HG02678 (cell line): ENCODE measurements at regions not wholly inside any gene's neighbourhood (a gene's known extent, or its start where the extent isn't known, plus 50 kb on each side); places are given as distances from the start of the nearest gene placed in this dataset.
A peak's percentile ranks its signal among the peaks of the same experiment; 100 is the strongest.

Experiments
- ATAC-seq: cut with Tn5 transposase; IDR thresholded peaks from one replicate; pipeline ENCODE4 v1.9.1; 2021; ENCODE audit warnings: mild to moderate bottlenecking, moderate library complexity; ENCODE audit not compliant: unreplicated experiment

- ATAC-seq = no peak
Measured at GRCh38 chr13:70703755-70704154, 595.5 kb upstream of the KLHL1 start.

- no peak for ATAC-seq
Measured at GRCh38 chr13:70694996-70695715, 586.9 kb upstream of the KLHL1 start.

DNA sequence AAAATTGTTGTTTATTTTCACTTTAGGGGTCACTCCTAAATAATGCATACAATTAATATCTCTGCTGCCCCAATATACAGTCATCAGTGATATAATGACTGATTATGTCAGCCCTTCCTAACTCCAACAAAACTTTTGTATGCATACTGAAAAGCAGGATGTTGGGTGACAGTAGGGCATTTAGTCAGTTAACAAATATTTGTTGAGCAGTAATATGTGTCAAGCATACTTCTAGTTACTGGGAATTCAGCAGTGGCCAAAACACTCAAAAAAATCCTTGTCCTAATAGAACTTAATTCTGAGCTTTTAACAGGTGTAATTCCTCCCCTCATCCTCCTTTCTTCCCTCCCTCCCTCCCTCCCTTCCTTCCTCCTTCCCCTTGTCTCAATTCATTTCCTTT lies 560.7 kb upstream of the KLHL1 start:
- ATAC-seq = no peak

DNA sequence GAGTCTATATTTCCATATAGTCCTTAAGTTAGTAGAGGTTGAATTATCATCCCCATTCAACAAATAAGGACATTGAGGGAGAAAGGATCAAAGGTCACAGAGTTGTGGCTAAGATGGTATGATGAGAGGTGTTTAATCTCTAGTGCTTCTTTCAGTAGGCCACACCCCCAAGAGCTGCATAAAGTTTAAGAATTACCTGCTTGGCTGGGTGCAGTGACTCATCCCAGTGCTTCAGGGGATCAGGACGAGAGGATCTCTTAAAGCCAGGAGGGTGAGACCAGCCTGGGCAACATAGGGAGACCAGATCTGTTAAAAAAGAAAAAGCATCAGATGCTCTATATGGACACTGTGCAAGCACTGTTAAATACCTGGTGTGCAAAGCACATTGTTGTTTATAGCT lies 560.0 kb upstream of the KLHL1 start:
- ATAC-seq = no peak

GRCh38 chr13:70666883-70667556 lies 558.8 kb upstream of the KLHL1 start:
- ATAC-seq = no peak

- ATAC-seq = no peak
Measured at GRCh38 chr13:70662231-70662940, 554.1 kb upstream of the KLHL1 start.

- no peak for ATAC-seq
Measured at GRCh38 chr13:70644052-70644451, 535.8 kb upstream of the KLHL1 start.

- no peak for ATAC-seq
Measured at GRCh38 chr13:70634893-70635292, 526.6 kb upstream of the KLHL1 start.

- ATAC-seq = no peak
Measured at GRCh38 chr13:70630247-70630646, 522.0 kb upstream of the KLHL1 start.

DNA sequence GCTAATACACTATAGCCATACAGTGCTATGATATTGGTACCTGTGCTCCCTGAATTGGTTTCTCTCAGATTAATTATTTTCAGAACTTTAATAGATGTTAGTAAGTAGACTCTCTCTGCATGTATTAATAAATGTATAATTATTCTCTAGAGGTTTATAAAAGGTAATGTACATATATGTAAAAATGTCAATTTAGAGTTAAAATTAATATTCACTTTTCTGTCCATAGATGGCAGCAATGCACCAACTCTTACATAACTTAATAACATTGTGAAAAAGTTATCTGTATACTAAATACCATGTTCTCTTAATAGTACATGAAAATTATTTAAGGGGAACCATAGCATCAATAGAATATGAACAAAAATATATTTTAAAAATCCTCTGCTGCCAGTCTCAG lies 515.0 kb upstream of the KLHL1 start:
- ATAC-seq = peak; percentile 52

DNA sequence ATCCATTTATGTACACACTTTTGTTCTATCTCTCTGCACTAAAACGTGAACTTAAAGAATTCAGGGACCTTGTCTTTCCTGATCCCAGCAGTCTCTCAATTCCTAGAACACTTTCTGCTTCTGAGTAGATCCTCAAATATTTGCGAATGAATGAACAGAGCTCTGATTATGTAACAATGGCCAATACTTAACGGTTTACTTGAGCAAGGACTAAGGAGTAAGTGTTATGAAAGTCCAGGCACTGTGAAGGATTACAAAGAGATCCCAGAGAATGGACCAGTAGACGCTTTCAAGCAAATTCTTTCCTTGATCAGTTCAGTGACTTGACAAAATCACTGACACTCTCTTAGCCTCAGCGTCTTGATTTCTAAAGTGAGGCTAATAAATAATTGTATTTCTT lies 514.5 kb upstream of the KLHL1 start:
- ATAC-seq = no peak

DNA sequence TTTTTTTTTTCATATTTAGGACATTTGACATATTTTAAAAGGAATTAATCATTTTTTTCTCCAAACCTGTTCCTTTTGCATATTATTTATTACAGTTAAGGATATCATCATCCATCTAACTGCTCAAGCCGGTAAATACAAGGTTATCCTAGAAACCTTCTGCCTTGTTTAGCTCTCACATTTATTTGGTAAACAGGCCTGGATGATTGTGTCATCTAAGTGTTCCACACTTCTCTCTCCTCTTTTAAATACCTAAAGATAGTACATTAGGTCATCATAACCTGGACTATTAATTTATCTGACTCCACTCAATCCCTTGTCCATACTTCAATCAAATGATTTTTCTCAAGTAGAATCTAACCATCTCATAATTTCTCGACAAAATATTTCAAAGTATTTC lies 511.7 kb upstream of the KLHL1 start:
- no peak for ATAC-seq

DNA sequence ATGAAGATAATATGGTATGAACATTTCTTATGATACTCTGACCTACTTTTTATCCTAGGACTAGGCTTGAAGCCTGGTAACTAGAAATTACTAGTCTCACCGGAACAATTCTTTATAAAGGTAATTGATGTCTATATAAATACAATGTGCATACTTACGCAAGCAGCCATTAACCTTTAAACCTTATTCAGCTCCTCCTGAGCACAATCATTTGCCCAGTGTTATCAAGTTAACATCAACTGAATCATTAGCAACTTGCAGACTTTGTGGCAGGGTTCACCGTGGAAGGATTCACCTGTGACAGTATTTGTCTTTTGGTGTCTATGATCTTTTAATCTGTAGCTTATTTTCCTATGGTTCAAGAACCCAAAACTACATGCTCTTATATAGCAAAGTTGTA lies 508.6 kb upstream of the KLHL1 start:
- ATAC-seq = no peak

DNA sequence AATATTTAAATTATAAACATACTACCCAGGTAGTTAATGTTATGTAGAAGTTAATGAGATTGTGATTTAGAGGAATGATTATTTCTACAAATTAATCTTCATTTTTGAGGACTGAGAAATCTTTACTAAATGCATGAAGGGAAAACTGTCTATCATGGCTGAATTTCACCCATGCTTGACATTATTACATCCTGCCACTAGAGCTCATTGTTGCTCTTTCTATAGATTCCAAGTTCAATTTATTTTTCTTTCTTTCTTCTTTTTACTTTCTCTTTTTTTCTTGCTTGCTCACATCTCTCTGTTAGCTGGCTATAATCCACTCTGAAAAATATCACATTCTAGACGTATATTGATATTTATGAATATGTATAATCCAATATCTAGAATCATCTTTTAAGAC lies 505.0 kb upstream of the KLHL1 start:
- ATAC-seq = no peak

- no peak for ATAC-seq
Measured at GRCh38 chr13:70612881-70613280, 504.6 kb upstream of the KLHL1 start.

- no peak for ATAC-seq
Measured at GRCh38 chr13:70604448-70604847, 496.2 kb upstream of the KLHL1 start.

DNA sequence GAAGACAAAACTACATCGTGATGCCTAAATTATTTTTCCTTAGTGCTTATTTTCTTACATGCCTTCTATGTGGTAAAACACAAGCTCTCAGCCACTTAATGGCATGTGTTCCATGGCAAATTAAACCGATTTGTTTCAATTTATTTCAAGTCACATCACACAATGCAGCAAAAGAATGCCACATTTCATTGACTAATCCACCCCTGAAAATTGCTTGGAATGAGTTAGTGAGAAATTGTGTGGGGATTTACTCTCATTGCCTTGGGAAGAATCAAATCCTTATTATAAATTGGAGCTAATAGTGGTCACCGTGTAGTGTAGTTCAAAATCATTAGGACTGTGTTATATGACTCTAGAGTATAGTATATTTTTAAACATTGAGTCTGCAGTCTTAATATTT lies 485.5 kb upstream of the KLHL1 start:
- no peak for ATAC-seq

- no peak for ATAC-seq
Measured at GRCh38 chr13:70585109-70585508, 476.9 kb upstream of the KLHL1 start.

GRCh38 chr13:70580825-70581224 lies 472.6 kb upstream of the KLHL1 start:
- ATAC-seq = no peak

GRCh38 chr13:70579941-70580340 lies 471.7 kb upstream of the KLHL1 start:
- ATAC-seq = no peak

GRCh38 chr13:70571221-70571620 lies 463.0 kb upstream of the KLHL1 start:
- no peak for ATAC-seq

DNA sequence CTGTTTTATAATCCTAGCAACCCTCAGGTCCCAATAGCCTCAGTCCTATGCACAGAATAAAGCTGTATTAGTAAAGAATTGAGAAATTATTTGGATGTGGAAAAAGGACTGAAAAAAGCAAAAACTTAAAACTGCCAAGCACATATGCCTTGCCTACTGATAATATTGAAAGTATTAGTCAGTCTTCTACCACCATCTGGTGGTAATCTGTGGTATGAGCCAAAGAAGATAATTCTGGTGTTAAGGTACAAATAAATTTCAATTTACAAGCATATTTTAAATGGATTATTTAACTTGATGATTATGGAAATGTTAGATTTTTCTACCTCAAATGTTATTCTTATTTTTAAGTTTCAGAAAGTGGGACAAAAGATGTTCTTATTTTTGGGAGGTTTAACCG lies 460.3 kb upstream of the KLHL1 start:
- ATAC-seq = peak; percentile 69
